ENCODE measurements at regions not wholly inside any gene's neighbourhood (a gene's known extent, or its start where the extent isn't known, plus 50 kb on each side); places are given as distances from the start of the nearest gene placed in this dataset.

DNA sequence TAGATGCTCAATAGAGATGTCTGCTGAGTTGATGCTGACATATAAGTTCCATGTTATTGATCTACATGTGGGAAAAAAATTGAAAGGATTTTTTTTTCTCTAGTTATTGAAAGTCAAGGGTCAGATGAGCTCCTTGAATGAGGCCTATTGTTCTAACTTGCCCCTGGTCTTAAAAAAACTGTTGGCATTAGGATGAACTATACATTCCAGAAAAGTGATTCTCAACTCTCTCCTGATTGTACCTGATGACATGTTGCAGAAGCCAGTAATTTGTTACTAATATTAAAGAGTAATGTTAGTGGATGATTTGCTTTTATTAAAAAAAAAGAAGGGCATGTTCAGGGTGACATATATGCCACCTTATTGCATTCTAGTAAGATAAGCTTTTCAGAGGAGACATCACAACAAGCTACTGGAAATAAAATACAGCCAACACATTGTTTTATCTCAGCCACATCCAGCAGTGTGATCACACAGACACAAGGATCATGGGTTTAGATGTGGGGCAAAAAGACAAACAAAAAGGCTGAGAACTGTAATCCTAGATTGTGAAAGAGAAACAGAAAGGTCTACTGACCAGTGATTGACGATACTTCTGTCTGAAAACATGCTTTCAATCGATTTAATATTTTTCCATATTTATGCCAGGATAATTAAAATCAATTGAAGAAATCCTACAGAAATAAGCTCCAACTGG is 1314.1 kb upstream of the C9orf72 start:
- Histone ChIP-seq H3K36me3 (ENCODE audit: control insufficient read depth in 2 of 2, insufficient read depth in 1 of 2, low read length in 2 of 2) (no peaks in the 10 kb centered on the region), H3K9me3 (ENCODE audit: control insufficient read depth, insufficient read depth, low read depth, low read length) (no peaks in the 10 kb centered on the region), H3K4me3 (ENCODE audit: low read depth, low read length) (no peak overlapping the region), H3K4me1 (ENCODE audit: control insufficient read depth, insufficient read depth, low read length) (no peaks in the 10 kb centered on the region), H3K27ac (ENCODE audit: extremely low read depth, low read depth, low read length) (no peak overlapping the region)
- ChIA-PET CTCF (interaction anchor here (0.6 to 0.9 kb wide), 2 partner anchors 12 to 1325 kb away, joined by 6 to 7 read pairs; no protein-coding TSS in a partner anchor), POLR2A (no interaction called here)
- TF ChIP-seq ZBTB17 (tag by site-specific recombination; IDR thresholded peaks at IDR 0.05), result no peak
- TF ChIP-seq ZSCAN16 (tag by site-specific recombination; IDR thresholded peaks at IDR 0.05), result no peak
- TF ChIP-seq, protein P1, sequence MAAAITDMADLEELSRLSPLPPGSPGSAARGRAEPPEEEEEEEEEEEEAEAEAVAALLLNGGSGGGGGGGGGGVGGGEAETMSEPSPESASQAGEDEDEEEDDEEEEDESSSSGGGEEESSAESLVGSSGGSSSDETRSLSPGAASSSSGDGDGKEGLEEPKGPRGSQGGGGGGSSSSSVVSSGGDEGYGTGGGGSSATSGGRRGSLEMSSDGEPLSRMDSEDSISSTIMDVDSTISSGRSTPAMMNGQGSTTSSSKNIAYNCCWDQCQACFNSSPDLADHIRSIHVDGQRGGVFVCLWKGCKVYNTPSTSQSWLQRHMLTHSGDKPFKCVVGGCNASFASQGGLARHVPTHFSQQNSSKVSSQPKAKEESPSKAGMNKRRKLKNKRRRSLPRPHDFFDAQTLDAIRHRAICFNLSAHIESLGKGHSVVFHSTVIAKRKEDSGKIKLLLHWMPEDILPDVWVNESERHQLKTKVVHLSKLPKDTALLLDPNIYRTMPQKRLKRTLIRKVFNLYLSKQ (tag by site-specific recombination; IDR thresholded peaks at IDR 0.05; ENCODE audit: borderline replicate concordance), result no peak
- TF ChIP-seq ZIC2 (tag by site-specific recombination; IDR thresholded peaks at IDR 0.05), result no peak

DNA sequence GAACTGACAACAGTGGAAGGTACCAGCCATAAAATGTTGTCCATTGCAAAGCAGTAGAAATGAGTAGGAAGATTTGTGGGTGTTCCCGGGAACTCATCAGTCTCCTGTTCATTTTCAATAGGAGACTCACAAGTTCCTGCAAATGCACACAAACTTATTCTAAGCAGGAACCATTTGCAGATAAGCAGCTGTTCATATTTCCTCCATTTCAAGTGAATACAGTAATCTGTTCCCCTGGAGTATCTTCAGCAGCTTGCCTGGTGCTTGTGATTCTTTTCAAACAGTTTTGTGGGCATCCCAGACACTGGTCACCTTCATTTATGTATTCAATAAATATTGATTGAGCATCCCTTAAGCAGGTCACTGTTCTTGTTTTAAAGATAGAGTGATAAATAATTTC is 1315.5 kb upstream of the C9orf72 start:
- TF ChIP-seq ZNF660 (tag by site-specific recombination; IDR thresholded peaks at IDR 0.05) (no peak), BCL11B (tag by site-specific recombination; IDR thresholded peaks at IDR 0.05; ENCODE audit: low read depth) (no peak), ZBTB21 (tag by site-specific recombination; IDR thresholded peaks at IDR 0.05) (no peak), WT1 (tag by site-specific recombination; IDR thresholded peaks at IDR 0.05) (no peak), ZNF473 (tag by site-specific recombination; IDR thresholded peaks at IDR 0.05) (no peak), ZNF521 (tag by site-specific recombination; IDR thresholded peaks at IDR 0.05) (no peak), ZNF140 (tag by site-specific recombination; IDR thresholded peaks at IDR 0.05) (no peak)
- TF ChIP-seq, protein P2, sequence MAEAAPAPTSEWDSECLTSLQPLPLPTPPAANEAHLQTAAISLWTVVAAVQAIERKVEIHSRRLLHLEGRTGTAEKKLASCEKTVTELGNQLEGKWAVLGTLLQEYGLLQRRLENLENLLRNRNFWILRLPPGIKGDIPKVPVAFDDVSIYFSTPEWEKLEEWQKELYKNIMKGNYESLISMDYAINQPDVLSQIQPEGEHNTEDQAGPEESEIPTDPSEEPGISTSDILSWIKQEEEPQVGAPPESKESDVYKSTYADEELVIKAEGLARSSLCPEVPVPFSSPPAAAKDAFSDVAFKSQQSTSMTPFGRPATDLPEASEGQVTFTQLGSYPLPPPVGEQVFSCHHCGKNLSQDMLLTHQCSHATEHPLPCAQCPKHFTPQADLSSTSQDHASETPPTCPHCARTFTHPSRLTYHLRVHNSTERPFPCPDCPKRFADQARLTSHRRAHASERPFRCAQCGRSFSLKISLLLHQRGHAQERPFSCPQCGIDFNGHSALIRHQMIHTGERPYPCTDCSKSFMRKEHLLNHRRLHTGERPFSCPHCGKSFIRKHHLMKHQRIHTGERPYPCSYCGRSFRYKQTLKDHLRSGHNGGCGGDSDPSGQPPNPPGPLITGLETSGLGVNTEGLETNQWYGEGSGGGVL (tag by site-specific recombination; IDR thresholded peaks at IDR 0.05), result no peak
- TF ChIP-seq, protein P3, sequence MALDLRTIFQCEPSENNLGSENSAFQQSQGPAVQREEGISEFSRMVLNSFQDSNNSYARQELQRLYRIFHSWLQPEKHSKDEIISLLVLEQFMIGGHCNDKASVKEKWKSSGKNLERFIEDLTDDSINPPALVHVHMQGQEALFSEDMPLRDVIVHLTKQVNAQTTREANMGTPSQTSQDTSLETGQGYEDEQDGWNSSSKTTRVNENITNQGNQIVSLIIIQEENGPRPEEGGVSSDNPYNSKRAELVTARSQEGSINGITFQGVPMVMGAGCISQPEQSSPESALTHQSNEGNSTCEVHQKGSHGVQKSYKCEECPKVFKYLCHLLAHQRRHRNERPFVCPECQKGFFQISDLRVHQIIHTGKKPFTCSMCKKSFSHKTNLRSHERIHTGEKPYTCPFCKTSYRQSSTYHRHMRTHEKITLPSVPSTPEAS (tag by site-specific recombination; IDR thresholded peaks at IDR 0.05), result no peak
- TF ChIP-seq, protein P4, sequence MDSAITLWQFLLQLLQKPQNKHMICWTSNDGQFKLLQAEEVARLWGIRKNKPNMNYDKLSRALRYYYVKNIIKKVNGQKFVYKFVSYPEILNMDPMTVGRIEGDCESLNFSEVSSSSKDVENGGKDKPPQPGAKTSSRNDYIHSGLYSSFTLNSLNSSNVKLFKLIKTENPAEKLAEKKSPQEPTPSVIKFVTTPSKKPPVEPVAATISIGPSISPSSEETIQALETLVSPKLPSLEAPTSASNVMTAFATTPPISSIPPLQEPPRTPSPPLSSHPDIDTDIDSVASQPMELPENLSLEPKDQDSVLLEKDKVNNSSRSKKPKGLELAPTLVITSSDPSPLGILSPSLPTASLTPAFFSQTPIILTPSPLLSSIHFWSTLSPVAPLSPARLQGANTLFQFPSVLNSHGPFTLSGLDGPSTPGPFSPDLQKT (IDR thresholded peaks at IDR 0.05; ENCODE audit: borderline replicate concordance, low read depth, low read length), result no peak
- TF ChIP-seq, protein P5, sequence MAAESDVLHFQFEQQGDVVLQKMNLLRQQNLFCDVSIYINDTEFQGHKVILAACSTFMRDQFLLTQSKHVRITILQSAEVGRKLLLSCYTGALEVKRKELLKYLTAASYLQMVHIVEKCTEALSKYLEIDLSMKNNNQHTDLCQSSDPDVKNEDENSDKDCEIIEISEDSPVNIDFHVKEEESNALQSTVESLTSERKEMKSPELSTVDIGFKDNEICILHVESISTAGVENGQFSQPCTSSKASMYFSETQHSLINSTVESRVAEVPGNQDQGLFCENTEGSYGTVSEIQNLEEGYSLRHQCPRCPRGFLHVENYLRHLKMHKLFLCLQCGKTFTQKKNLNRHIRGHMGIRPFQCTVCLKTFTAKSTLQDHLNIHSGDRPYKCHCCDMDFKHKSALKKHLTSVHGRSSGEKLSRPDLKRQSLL (tag by site-specific recombination; IDR thresholded peaks at IDR 0.05), result no peak
- POLR2A ChIA-PET, result no interaction called here
- CTCF ChIA-PET, result no interaction called here
- no peaks in the 10 kb centered on the region for H3K9me3 ChIP-seq (ENCODE audit: control insufficient read depth, insufficient read depth, low read depth, low read length)
- no peaks in the 10 kb centered on the region for H3K36me3 ChIP-seq (ENCODE audit: control insufficient read depth in 2 of 2, insufficient read depth in 1 of 2, low read length in 2 of 2)
- no peaks in the 10 kb centered on the region for H3K4me1 ChIP-seq (ENCODE audit: control insufficient read depth, insufficient read depth, low read length)
- no peak overlapping the region for H3K4me3 ChIP-seq (ENCODE audit: low read depth, low read length)
- H3K27ac ChIP-seq (ENCODE audit: extremely low read depth, low read depth, low read length), result no peak overlapping the region

Data from HEK293 (cell line).